Neural progenitor cell (in vitro differentiated cells): ENCODE measurements at regions not wholly inside any gene's neighbourhood (a gene's known extent, or its start where the extent isn't known, plus 50 kb on each side); places are given as distances from the start of the nearest gene placed in this dataset.

Experiments used
- DNase-seq: peaks from one replicate; pipeline ENCODE4 v3.0.0-alpha.2; 2016; ENCODE audit warnings: low spot score
- H2AFZ ChIP-seq: fragments of 200-600 bp; sonication (generic); replicated peaks from 2 replicates; pipeline ENCODE4 v1.6.1; 2016; ENCODE audit warnings: antibody characterized with exemption
- H3F3A ChIP-seq: fragments of 200-600 bp; sonication (generic); 2 replicates; pipeline ENCODE4 v1.6.1; 2016; ENCODE audit warnings: antibody characterized with exemption, low read depth
- H3K27ac ChIP-seq: fragments of 200-600 bp; sonication (generic); 2 replicates; pipeline ENCODE4 v1.5.1; 2016; ENCODE audit warnings: mild to moderate bottlenecking
- H3K27me3 ChIP-seq: fragments of 200-600 bp; sonication (generic); 2 replicates; pipeline ENCODE4 v1.6.1; 2016; ENCODE audit warnings: mild to moderate bottlenecking, moderate library complexity
- H3K36me3 ChIP-seq: fragments of 200-600 bp; sonication (generic); 2 replicates; pipeline ENCODE4 v1.5.1; 2016
- H3K4me1 ChIP-seq: fragments of 200-600 bp; sonication (generic); 2 replicates; pipeline ENCODE4 v1.6.1; 2016; ENCODE audit warnings: mixed run types
- H3K4me2 ChIP-seq: fragments of 200-600 bp; sonication (generic); 2 replicates; pipeline ENCODE4 v1.6.1; 2016
- H3K4me3 ChIP-seq: fragments of 200-600 bp; sonication (generic); 2 replicates; pipeline ENCODE4 v1.5.1; 2016
- H3K79me2 ChIP-seq: fragments of 200-600 bp; sonication (generic); 2 replicates; pipeline ENCODE4 v1.6.1; 2016; ENCODE audit warnings: low read depth
- H3K9ac ChIP-seq: fragments of 200-600 bp; sonication (generic); 2 replicates; pipeline ENCODE4 v1.6.1; 2016
- H3K9me3 ChIP-seq: fragments of 200-600 bp; sonication (generic); 2 replicates; pipeline ENCODE4 v1.5.1; 2016; ENCODE audit warnings: low read depth
- H4K20me1 ChIP-seq: fragments of 200-600 bp; sonication (generic); 2 replicates; pipeline ENCODE4 v1.6.1; 2016; ENCODE audit warnings: low read depth
- H3K27ac Mint-ChIP-seq: 3 replicates; pipeline ENCODE4 v1.8.0; 2021; ENCODE audit warnings: mixed read lengths
- H3K27me3 Mint-ChIP-seq: 2 replicates; pipeline ENCODE4 v1.8.0; 2022; ENCODE audit warnings: low read depth, mild to moderate bottlenecking, inconsistent platforms, moderate library complexity, mixed read lengths; ENCODE audit not compliant: insufficient read depth
- H3K36me3 Mint-ChIP-seq: 3 replicates; pipeline ENCODE4 v1.8.0; 2021; ENCODE audit warnings: mixed read lengths
- H3K4me1 Mint-ChIP-seq: 3 replicates; pipeline ENCODE4 v1.8.0; 2021; ENCODE audit warnings: mixed read lengths
- H3K4me3 Mint-ChIP-seq: 3 replicates; pipeline ENCODE4 v1.8.0; 2021; ENCODE audit warnings: mild to moderate bottlenecking, moderate library complexity, mixed read lengths
- H3K9me3 Mint-ChIP-seq: 3 replicates; pipeline ENCODE4 v1.8.0; 2020; ENCODE audit warnings: mixed read lengths
- EZH2 ChIP-seq: fragments of 200-600 bp; sonication (generic); IDR thresholded peaks from 2 replicates; pipeline ENCODE4 v1.6.1; 2017; ENCODE audit warnings: antibody characterized with exemption, mild to moderate bottlenecking, moderate library complexity
- EZH2phosphoT487 ChIP-seq: fragments of 200-600 bp; sonication (generic); IDR thresholded peaks from 2 replicates; pipeline ENCODE4 v1.6.1; 2017; ENCODE audit warnings: antibody characterized with exemption
- TF ChIP-seq, protein P1 (sequence below): fragments of 200-600 bp; sonication (generic); IDR thresholded peaks from 2 replicates; pipeline ENCODE4 v1.5.1; 2017; ENCODE audit warnings: antibody characterized with exemption, mild to moderate bottlenecking

DNA sequence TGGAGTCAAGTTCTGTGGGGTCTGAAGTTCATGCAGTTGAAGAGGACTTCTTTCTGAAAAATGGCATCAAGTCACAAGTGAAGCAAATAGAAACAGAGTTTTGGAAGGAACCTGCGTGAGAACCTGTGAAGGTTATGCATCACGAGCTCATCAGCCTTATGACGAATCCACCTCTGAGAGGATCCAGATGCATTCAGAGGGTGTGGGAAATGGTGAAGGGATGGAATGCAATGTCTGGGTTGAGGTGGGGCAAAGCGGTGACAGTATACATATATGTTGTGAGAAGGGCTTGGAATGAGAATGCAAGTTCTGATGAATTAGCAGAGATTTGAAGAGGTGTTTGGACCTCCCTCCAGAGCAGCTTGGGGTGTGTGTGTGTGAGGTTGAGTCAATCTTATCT, 382.1 kb upstream of the TBL1XR1 start:
- no peaks in the 10 kb centered on the region for H4K20me1 ChIP-seq
- H3K4me3 ChIP-seq: no peak overlapping the region
- H3K9me3 ChIP-seq: no peaks in the 10 kb centered on the region
- no peaks in the 10 kb centered on the region for H3F3A ChIP-seq
- Mint-ChIP-seq H3K27ac (no peak overlapping the region), H3K27me3 (peaks cover 12% of the 10 kb centered on the region), H3K9me3 (peaks cover 9% of the 10 kb centered on the region), H3K4me1 (peaks cover 9% of the 10 kb centered on the region), H3K4me3 (no peak overlapping the region), H3K36me3 (no peaks in the 10 kb centered on the region)
- H3K4me1 ChIP-seq: peaks cover 2% of the 10 kb centered on the region
- no peak overlapping the region for H3K9ac ChIP-seq
- H3K79me2 ChIP-seq: no peaks in the 10 kb centered on the region
- H3K36me3 ChIP-seq: no peaks in the 10 kb centered on the region
- H3K27me3 ChIP-seq: no peaks in the 10 kb centered on the region
- no peak overlapping the region for H3K27ac ChIP-seq
- no peak overlapping the region for H2AFZ ChIP-seq
- TF ChIP-seq EZH2phosphoT487 (no peak), EZH2 (no peak)
- TF ChIP-seq, protein P1, sequence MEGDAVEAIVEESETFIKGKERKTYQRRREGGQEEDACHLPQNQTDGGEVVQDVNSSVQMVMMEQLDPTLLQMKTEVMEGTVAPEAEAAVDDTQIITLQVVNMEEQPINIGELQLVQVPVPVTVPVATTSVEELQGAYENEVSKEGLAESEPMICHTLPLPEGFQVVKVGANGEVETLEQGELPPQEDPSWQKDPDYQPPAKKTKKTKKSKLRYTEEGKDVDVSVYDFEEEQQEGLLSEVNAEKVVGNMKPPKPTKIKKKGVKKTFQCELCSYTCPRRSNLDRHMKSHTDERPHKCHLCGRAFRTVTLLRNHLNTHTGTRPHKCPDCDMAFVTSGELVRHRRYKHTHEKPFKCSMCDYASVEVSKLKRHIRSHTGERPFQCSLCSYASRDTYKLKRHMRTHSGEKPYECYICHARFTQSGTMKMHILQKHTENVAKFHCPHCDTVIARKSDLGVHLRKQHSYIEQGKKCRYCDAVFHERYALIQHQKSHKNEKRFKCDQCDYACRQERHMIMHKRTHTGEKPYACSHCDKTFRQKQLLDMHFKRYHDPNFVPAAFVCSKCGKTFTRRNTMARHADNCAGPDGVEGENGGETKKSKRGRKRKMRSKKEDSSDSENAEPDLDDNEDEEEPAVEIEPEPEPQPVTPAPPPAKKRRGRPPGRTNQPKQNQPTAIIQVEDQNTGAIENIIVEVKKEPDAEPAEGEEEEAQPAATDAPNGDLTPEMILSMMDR: no peak
- no peak overlapping the region for H3K4me2 ChIP-seq
- no peak for DNase-seq

DNA sequence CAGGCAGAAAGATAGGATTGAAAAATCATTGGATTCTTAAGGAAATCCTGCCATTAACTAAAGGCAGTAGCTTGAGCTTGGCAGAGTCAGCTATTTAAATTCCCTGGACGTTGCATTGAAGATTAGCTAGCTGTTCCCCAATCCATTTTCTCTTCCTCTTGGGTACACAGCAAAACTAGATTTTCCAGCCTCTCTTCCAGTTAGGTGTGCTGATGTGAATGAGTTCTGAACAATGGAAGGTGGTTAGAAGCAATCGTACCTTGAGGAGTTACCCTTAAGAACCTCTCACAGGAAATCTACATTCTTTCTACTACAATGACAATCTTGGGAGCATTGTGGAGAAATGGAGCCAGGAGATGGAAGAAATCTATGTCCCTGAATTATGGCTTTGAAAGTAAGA, 383.2 kb upstream of the TBL1XR1 start:
- Histone ChIP-seq H3K36me3 (no peaks in the 10 kb centered on the region), H4K20me1 (no peaks in the 10 kb centered on the region)
- TF ChIP-seq EZH2 (no peak), EZH2phosphoT487 (no peak)
- TF ChIP-seq, protein P1: no peak

DNA sequence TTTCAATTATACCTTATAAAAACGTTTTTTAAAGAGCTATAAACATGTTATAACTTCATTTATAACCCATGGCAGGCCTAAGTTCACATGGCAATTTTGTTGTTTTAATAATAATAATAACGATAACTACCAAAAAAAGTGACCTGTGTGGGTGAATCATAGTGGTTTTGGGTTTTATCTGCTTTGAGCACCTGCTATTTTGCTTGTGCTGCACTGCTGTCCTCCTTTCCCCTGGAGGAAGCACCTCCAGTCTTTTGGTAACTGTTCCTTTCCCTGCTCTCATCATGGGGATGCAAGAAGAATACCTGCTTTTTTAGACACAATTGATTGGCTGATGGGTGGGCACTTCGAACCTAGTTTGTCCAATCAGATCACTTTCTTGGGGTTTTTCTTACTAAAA, 388.0 kb upstream of the TBL1XR1 start:
- H3K79me2 ChIP-seq: no peaks in the 10 kb centered on the region
- no peak overlapping the region for H3K4me3 Mint-ChIP-seq
- H3F3A ChIP-seq: peaks cover 4% of the 10 kb centered on the region
- no peaks in the 10 kb centered on the region for H3K9me3 ChIP-seq
- no peak for DNase-seq
- no peak overlapping the region for H2AFZ ChIP-seq
- no peaks in the 10 kb centered on the region for H4K20me1 ChIP-seq
- H3K27me3 Mint-ChIP-seq: peaks cover 9% of the 10 kb centered on the region
- H3K9me3 Mint-ChIP-seq: peaks cover 17% of the 10 kb centered on the region
- peaks cover 14% of the 10 kb centered on the region for H3K4me1 ChIP-seq
- H3K27ac Mint-ChIP-seq: no peak overlapping the region
- TF ChIP-seq, protein P1: no peak
- TF ChIP-seq EZH2phosphoT487 (no peak), EZH2 (no peak)
- H3K4me1 Mint-ChIP-seq: peaks cover 17% of the 10 kb centered on the region
- H3K27ac ChIP-seq: no peak overlapping the region
- no peaks in the 10 kb centered on the region for H3K36me3 ChIP-seq
- no peaks in the 10 kb centered on the region for H3K36me3 Mint-ChIP-seq
- no peaks in the 10 kb centered on the region for H3K27me3 ChIP-seq
- H3K9ac ChIP-seq: no peak overlapping the region
- no peak overlapping the region for H3K4me3 ChIP-seq
- H3K4me2 ChIP-seq: no peak overlapping the region

More for the DNA sequence above, 383.2 kb upstream of the TBL1XR1 start:
- Mint-ChIP-seq H3K36me3 (no peaks in the 10 kb centered on the region), H3K27ac (no peak overlapping the region), H3K27me3 (peaks cover 12% of the 10 kb centered on the region), H3K9me3 (peaks cover 9% of the 10 kb centered on the region), H3K4me1 (peaks cover 3% of the 10 kb centered on the region), H3K4me3 (no peak overlapping the region)
- no peak overlapping the region for H3K27ac ChIP-seq
- H3F3A ChIP-seq: no peaks in the 10 kb centered on the region
- H3K4me3 ChIP-seq: no peak overlapping the region
- no peaks in the 10 kb centered on the region for H3K9me3 ChIP-seq
- no peaks in the 10 kb centered on the region for H3K4me1 ChIP-seq
- H2AFZ ChIP-seq: no peak overlapping the region
- H3K27me3 ChIP-seq: no peaks in the 10 kb centered on the region
- DNase-seq: no peak
- no peaks in the 10 kb centered on the region for H3K79me2 ChIP-seq
- H3K9ac ChIP-seq: no peak overlapping the region
- H3K4me2 ChIP-seq: no peak overlapping the region
